ENCODE measurements at regions not wholly inside any gene's neighbourhood (a gene's known extent, or its start where the extent isn't known, plus 50 kb on each side); places are given as distances from the start of the nearest gene placed in this dataset.

GRCh38 chr5:134063188-134063820 lies 51.2 kb upstream of the TCF7 start:
- no peak for TF ChIP-seq CTCF (IDR thresholded peaks at IDR 0.05)
- no peak for TF ChIP-seq POLR2A (IDR thresholded peaks at IDR 0.05)
